ENCODE measurements at regions not wholly inside any gene's neighbourhood (a gene's known extent, or its start where the extent isn't known, plus 50 kb on each side); places are given as distances from the start of the nearest gene placed in this dataset.

DNA sequence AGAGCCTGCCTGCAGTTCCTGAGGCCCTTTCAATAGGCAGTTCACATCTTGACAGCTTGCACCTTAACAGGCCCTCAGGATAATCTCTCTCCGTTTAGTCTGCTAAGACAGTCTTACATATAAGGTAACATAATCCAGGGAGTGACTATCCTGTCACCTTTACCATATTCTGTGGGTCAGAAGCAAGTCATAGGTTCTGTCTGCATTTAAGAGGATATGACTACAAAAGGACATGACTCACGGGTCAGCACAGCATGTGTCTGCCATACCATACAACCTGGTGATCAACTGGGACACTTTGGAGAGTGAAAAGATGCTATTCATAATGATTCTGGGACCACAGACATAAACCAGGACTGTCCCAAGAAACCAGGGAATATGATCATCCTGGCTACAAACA lies 611.1 kb downstream of the SOX6 start:
- TF ChIP-seq, protein P1, sequence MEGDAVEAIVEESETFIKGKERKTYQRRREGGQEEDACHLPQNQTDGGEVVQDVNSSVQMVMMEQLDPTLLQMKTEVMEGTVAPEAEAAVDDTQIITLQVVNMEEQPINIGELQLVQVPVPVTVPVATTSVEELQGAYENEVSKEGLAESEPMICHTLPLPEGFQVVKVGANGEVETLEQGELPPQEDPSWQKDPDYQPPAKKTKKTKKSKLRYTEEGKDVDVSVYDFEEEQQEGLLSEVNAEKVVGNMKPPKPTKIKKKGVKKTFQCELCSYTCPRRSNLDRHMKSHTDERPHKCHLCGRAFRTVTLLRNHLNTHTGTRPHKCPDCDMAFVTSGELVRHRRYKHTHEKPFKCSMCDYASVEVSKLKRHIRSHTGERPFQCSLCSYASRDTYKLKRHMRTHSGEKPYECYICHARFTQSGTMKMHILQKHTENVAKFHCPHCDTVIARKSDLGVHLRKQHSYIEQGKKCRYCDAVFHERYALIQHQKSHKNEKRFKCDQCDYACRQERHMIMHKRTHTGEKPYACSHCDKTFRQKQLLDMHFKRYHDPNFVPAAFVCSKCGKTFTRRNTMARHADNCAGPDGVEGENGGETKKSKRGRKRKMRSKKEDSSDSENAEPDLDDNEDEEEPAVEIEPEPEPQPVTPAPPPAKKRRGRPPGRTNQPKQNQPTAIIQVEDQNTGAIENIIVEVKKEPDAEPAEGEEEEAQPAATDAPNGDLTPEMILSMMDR (conservative IDR thresholded peaks at IDR 0.05; ENCODE audit: low read depth in 2 of 2): no peak
- TF ChIP-seq ZNF331 (CRISPR knock-in tag; IDR thresholded peaks at IDR 0.05; ENCODE audit: low read depth): no peak
- TF ChIP-seq JUNB (IDR thresholded peaks at IDR 0.05; ENCODE audit: unreplicated experiment): no peak
- no peak for TF ChIP-seq POLR2AphosphoS5 (IDR thresholded peaks at IDR 0.05; ENCODE audit: low read depth)
- TF ChIP-seq, protein P2, sequence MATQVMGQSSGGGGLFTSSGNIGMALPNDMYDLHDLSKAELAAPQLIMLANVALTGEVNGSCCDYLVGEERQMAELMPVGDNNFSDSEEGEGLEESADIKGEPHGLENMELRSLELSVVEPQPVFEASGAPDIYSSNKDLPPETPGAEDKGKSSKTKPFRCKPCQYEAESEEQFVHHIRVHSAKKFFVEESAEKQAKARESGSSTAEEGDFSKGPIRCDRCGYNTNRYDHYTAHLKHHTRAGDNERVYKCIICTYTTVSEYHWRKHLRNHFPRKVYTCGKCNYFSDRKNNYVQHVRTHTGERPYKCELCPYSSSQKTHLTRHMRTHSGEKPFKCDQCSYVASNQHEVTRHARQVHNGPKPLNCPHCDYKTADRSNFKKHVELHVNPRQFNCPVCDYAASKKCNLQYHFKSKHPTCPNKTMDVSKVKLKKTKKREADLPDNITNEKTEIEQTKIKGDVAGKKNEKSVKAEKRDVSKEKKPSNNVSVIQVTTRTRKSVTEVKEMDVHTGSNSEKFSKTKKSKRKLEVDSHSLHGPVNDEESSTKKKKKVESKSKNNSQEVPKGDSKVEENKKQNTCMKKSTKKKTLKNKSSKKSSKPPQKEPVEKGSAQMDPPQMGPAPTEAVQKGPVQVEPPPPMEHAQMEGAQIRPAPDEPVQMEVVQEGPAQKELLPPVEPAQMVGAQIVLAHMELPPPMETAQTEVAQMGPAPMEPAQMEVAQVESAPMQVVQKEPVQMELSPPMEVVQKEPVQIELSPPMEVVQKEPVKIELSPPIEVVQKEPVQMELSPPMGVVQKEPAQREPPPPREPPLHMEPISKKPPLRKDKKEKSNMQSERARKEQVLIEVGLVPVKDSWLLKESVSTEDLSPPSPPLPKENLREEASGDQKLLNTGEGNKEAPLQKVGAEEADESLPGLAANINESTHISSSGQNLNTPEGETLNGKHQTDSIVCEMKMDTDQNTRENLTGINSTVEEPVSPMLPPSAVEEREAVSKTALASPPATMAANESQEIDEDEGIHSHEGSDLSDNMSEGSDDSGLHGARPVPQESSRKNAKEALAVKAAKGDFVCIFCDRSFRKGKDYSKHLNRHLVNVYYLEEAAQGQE (IDR thresholded peaks at IDR 0.05; ENCODE audit: unreplicated experiment): no peak
- TF ChIP-seq, protein P3, sequence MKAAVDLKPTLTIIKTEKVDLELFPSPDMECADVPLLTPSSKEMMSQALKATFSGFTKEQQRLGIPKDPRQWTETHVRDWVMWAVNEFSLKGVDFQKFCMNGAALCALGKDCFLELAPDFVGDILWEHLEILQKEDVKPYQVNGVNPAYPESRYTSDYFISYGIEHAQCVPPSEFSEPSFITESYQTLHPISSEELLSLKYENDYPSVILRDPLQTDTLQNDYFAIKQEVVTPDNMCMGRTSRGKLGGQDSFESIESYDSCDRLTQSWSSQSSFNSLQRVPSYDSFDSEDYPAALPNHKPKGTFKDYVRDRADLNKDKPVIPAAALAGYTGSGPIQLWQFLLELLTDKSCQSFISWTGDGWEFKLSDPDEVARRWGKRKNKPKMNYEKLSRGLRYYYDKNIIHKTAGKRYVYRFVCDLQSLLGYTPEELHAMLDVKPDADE (IDR thresholded peaks at IDR 0.05): no peak
- TF ChIP-seq EZH2 (IDR thresholded peaks at IDR 0.05; ENCODE audit: low read depth, unreplicated experiment): no peak
- TF ChIP-seq EZH2phosphoT487 (IDR thresholded peaks at IDR 0.05; ENCODE audit: unreplicated experiment): no peak
- no peak for TF ChIP-seq ZNF114 (CRISPR knock-in tag; IDR thresholded peaks at IDR 0.05)
- TF ChIP-seq NANOG (IDR thresholded peaks at IDR 0.05; ENCODE audit: borderline replicate concordance): no peak
- TF ChIP-seq STAT1 (IDR thresholded peaks at IDR 0.05; ENCODE audit: unreplicated experiment): no peak
- TF ChIP-seq CREB1 (CRISPR knock-in tag; IDR thresholded peaks at IDR 0.05; ENCODE audit: low read depth): no peak
